ENCODE measurements at regions not wholly inside any gene's neighbourhood (a gene's known extent, or its start where the extent isn't known, plus 50 kb on each side); places are given as distances from the start of the nearest gene placed in this dataset.

DNA sequence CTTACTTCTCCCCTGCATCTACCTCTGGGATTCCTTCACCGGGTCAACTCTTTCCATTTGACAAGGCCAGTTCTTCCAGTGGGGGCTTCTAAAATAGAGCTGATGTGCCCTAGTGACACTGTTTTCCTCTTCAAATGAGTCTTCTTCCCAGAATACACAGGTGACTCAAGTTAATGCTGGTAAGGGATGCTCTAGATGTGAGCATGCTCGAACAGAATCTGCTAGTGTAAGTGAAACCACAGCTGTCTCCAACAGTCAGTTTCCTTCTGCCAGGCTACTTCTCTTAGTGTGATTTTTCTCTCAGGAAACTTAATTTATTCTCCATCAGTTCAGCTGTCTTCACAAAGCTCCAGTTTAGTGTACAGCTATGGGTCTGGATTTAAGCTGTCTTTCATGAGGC is 194.9 kb upstream of the C1orf87 start:
- TF ChIP-seq, protein P1, sequence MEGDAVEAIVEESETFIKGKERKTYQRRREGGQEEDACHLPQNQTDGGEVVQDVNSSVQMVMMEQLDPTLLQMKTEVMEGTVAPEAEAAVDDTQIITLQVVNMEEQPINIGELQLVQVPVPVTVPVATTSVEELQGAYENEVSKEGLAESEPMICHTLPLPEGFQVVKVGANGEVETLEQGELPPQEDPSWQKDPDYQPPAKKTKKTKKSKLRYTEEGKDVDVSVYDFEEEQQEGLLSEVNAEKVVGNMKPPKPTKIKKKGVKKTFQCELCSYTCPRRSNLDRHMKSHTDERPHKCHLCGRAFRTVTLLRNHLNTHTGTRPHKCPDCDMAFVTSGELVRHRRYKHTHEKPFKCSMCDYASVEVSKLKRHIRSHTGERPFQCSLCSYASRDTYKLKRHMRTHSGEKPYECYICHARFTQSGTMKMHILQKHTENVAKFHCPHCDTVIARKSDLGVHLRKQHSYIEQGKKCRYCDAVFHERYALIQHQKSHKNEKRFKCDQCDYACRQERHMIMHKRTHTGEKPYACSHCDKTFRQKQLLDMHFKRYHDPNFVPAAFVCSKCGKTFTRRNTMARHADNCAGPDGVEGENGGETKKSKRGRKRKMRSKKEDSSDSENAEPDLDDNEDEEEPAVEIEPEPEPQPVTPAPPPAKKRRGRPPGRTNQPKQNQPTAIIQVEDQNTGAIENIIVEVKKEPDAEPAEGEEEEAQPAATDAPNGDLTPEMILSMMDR (IDR thresholded peaks at IDR 0.05), result no peak
- TF ChIP-seq POLR2A (IDR thresholded peaks at IDR 0.05), result no peak

All from thyroid gland (tissue), 4 donors.